OCI-LY3 (cell line): ENCODE measurements at regions not wholly inside any gene's neighbourhood (a gene's known extent, or its start where the extent isn't known, plus 50 kb on each side); places are given as distances from the start of the nearest gene placed in this dataset.

Experiments
- EZH2phosphoT487 ChIP-seq: fragments of 200-600 bp; shearing (Covaris generic); IDR thresholded peaks from 2 replicates; pipeline ENCODE4 v1.6.1; 2018; ENCODE audit warnings: antibody characterized with exemption, mixed run types, low read depth
- TF ChIP-seq, protein P1 (sequence below): fragments of 200-600, 300-600 bp; sonication (generic); IDR thresholded peaks from 2 replicates; pipeline ENCODE4 v1.5.1; 2014; ENCODE audit warnings: antibody characterized with exemption, low read length, low read depth

DNA sequence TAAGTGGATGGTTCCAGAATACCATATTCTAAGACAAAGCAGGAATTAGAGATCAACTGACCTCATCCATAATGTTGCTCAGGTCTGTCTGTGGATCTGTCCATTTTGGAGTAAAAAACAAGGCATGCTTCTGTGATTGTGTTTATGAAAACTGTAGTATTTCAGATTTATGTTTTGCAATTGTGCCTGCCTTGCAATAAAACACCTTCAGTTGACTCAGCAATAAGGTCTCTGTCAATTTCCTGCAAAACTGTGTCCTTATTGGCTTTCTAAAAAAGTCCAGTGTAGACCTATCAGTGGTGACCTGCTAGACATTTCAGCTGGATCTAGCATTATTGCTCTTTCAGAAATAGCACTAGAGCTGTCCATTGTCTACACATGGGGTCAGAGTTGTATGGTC lies 409.5 kb upstream of the AZI2 start:
- TF ChIP-seq, protein P1, sequence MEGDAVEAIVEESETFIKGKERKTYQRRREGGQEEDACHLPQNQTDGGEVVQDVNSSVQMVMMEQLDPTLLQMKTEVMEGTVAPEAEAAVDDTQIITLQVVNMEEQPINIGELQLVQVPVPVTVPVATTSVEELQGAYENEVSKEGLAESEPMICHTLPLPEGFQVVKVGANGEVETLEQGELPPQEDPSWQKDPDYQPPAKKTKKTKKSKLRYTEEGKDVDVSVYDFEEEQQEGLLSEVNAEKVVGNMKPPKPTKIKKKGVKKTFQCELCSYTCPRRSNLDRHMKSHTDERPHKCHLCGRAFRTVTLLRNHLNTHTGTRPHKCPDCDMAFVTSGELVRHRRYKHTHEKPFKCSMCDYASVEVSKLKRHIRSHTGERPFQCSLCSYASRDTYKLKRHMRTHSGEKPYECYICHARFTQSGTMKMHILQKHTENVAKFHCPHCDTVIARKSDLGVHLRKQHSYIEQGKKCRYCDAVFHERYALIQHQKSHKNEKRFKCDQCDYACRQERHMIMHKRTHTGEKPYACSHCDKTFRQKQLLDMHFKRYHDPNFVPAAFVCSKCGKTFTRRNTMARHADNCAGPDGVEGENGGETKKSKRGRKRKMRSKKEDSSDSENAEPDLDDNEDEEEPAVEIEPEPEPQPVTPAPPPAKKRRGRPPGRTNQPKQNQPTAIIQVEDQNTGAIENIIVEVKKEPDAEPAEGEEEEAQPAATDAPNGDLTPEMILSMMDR, result no peak
- no peak for TF ChIP-seq EZH2phosphoT487
